HG02763 (cell line): ENCODE measurements at regions not wholly inside any gene's neighbourhood (a gene's known extent, or its start where the extent isn't known, plus 50 kb on each side); places are given as distances from the start of the nearest gene placed in this dataset.
"Not testable (repeated sequence)": the region's sequence is repeated elsewhere in the genome, so short reads cannot be mapped to it uniquely, and the experiment has no call there.

ENCODE experiments used
- ATAC-seq: cut with Tn5 transposase; IDR thresholded peaks from one replicate; pipeline ENCODE4 v1.9.1; 2021; ENCODE audit warnings: mild to moderate bottlenecking, moderate library complexity; ENCODE audit not compliant: unreplicated experiment

GRCh38 chr4:18162453-18162852 is 140.9 kb upstream of the LCORL start:
- ATAC-seq, result no peak

GRCh38 chr4:18159117-18159912 is 137.8 kb upstream of the LCORL start:
- not testable (repeated sequence) for ATAC-seq

GRCh38 chr4:18155067-18156041 is 133.8 kb upstream of the LCORL start:
- ATAC-seq, result no peak

- no peak for ATAC-seq
Measured at GRCh38 chr4:18138076-18138665, 116.6 kb upstream of the LCORL start.

- no peak for ATAC-seq
Measured at GRCh38 chr4:18134111-18134510, 112.6 kb upstream of the LCORL start.

GRCh38 chr4:18130256-18130655 is 108.7 kb upstream of the LCORL start:
- ATAC-seq, result no peak

- ATAC-seq, result no peak
Measured at GRCh38 chr4:18128241-18128640, 106.7 kb upstream of the LCORL start.

GRCh38 chr4:18127030-18127429 is 105.5 kb upstream of the LCORL start:
- ATAC-seq, result no peak

GRCh38 chr4:18113710-18114331 is 92.3 kb upstream of the LCORL start:
- ATAC-seq, result no peak

GRCh38 chr4:18111081-18111480 is 89.5 kb upstream of the LCORL start:
- no peak for ATAC-seq

GRCh38 chr4:18110099-18110498 is 88.5 kb upstream of the LCORL start:
- no peak for ATAC-seq

- no peak for ATAC-seq
Measured at GRCh38 chr4:18109676-18110075, 88.1 kb upstream of the LCORL start.

- ATAC-seq, result not testable (repeated sequence)
Measured at GRCh38 chr4:18107848-18108528, 86.4 kb upstream of the LCORL start.

- no peak for ATAC-seq
Measured at GRCh38 chr4:18106620-18107019, 85.1 kb upstream of the LCORL start.

- ATAC-seq, result peak; percentile 76
Measured at GRCh38 chr4:18105030-18106011, 83.8 kb upstream of the LCORL start.

GRCh38 chr4:18103876-18104605 is 82.5 kb upstream of the LCORL start:
- no peak for ATAC-seq

GRCh38 chr4:18100657-18101056 is 79.1 kb upstream of the LCORL start:
- no peak for ATAC-seq

- not testable (repeated sequence) for ATAC-seq
Measured at GRCh38 chr4:18090447-18090846, 68.9 kb upstream of the LCORL start.

GRCh38 chr4:18082236-18082635 is 60.7 kb upstream of the LCORL start:
- ATAC-seq, result no peak
